GM18867 (cell line): ENCODE measurements at regions not wholly inside any gene's neighbourhood (a gene's known extent, or its start where the extent isn't known, plus 50 kb on each side); places are given as distances from the start of the nearest gene placed in this dataset.
"Not testable (repeated sequence)": the region's sequence is repeated elsewhere in the genome, so short reads cannot be mapped to it uniquely, and the experiment has no call there.

ENCODE experiments used
- ATAC-seq: cut with Tn5 transposase; IDR thresholded peaks from one replicate; pipeline ENCODE4 v1.9.1; 2021; ENCODE audit warnings: mild to moderate bottlenecking, moderate library complexity; ENCODE audit not compliant: unreplicated experiment

GRCh38 chr17:31798205-31798724, 60.8 kb downstream of the COPRS start:
- no peak for ATAC-seq

- ATAC-seq: not testable (repeated sequence)
Measured at GRCh38 chr17:31795941-31796340, 63.1 kb downstream of the COPRS start.

- no peak for ATAC-seq
Measured at GRCh38 chr17:31794111-31794510, 64.9 kb downstream of the COPRS start.

- ATAC-seq: not testable (repeated sequence)
Measured at GRCh38 chr17:31793634-31794033, 65.4 kb downstream of the COPRS start.

- no peak for ATAC-seq
Measured at GRCh38 chr17:31792007-31792585, 66.9 kb downstream of the COPRS start.

GRCh38 chr17:31789707-31790505, 69.1 kb downstream of the COPRS start:
- no peak for ATAC-seq

- no peak for ATAC-seq
Measured at GRCh38 chr17:31788956-31789355, 70.1 kb downstream of the COPRS start.

GRCh38 chr17:31788571-31788946, 70.5 kb downstream of the COPRS start:
- no peak for ATAC-seq

GRCh38 chr17:31787857-31788570, 71.0 kb downstream of the COPRS start:
- ATAC-seq: no peak

GRCh38 chr17:31786796-31787481, 72.1 kb downstream of the COPRS start:
- no peak for ATAC-seq

GRCh38 chr17:31780483-31780882, 78.6 kb downstream of the COPRS start:
- no peak for ATAC-seq

GRCh38 chr17:31778523-31778922, 80.5 kb downstream of the COPRS start:
- ATAC-seq: no peak

GRCh38 chr17:31771328-31771727, 87.7 kb downstream of the COPRS start:
- ATAC-seq: not testable (repeated sequence)

GRCh38 chr17:31770501-31770900, 88.5 kb downstream of the COPRS start:
- ATAC-seq: not testable (repeated sequence)

- not testable (repeated sequence) for ATAC-seq
Measured at GRCh38 chr17:31761836-31762510, 97.1 kb downstream of the COPRS start.

- no peak for ATAC-seq
Measured at GRCh38 chr17:31758646-31759045, 100.4 kb downstream of the COPRS start.

- no peak for ATAC-seq
Measured at GRCh38 chr17:31757097-31757496, 101.9 kb downstream of the COPRS start.

GRCh38 chr17:31754239-31754945, 104.7 kb downstream of the COPRS start:
- no peak for ATAC-seq

- no peak for ATAC-seq
Measured at GRCh38 chr17:31753011-31753410, 106.0 kb downstream of the COPRS start.

GRCh38 chr17:31752584-31752983, 106.5 kb downstream of the COPRS start:
- no peak for ATAC-seq
